ENCODE measurements at regions not wholly inside any gene's neighbourhood (a gene's known extent, or its start where the extent isn't known, plus 50 kb on each side); places are given as distances from the start of the nearest gene placed in this dataset.

DNA sequence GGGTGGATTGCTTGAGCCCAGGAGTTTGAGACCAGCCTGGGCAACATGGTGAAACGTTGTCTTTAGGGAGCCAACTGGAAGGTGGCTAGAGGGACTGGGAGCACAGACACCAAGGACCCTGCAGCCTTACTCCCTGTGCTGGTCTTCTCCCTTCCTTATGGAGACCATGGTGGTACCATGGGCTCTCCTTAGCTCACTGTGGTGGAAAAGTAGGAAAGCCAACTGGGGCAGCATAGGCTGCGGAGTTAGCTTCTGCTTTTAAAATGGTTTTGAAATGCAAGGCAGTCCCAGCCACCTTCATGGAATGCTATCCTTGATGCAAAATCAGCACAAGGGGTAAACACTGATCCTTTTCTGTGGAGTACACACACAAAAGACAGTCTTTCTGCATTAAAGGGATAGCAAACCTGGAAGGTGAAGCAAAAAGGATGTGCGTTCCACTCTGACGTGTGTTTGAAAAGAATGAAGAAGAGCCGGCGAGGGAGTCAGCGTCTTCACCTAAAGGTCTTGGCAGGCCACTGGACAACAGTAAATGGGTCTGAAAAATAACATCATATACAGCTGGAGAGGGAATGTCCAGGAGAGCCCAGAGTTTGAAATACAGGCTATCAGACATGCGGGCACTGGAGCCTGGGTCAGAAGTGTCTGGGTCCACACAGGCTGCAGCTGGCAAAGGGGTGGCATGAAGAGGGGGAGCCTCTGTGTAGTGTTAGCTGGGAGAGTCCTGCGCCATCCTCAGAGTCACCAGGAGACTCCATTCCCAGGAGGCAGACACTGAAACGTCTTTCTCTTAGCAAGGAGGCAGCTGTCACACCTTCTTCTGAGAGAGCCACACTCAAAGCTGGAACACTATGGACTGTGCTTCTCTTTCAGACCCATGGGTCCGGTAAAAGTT lies 58.5 kb downstream of the GPR6 start:
- TF ChIP-seq EZH2 (IDR thresholded peaks at IDR 0.05; ENCODE audit: low read length), result no peak
- TF ChIP-seq, protein P1, sequence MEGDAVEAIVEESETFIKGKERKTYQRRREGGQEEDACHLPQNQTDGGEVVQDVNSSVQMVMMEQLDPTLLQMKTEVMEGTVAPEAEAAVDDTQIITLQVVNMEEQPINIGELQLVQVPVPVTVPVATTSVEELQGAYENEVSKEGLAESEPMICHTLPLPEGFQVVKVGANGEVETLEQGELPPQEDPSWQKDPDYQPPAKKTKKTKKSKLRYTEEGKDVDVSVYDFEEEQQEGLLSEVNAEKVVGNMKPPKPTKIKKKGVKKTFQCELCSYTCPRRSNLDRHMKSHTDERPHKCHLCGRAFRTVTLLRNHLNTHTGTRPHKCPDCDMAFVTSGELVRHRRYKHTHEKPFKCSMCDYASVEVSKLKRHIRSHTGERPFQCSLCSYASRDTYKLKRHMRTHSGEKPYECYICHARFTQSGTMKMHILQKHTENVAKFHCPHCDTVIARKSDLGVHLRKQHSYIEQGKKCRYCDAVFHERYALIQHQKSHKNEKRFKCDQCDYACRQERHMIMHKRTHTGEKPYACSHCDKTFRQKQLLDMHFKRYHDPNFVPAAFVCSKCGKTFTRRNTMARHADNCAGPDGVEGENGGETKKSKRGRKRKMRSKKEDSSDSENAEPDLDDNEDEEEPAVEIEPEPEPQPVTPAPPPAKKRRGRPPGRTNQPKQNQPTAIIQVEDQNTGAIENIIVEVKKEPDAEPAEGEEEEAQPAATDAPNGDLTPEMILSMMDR (optimal IDR thresholded peaks at IDR 0.05 in 1 of 3, IDR thresholded peaks at IDR 0.05 in 1 of 3, conservative IDR thresholded peaks at IDR 0.05 in 1 of 3; ENCODE audit: extremely low read depth in 1 of 3, insufficient read depth in 2 of 3, low read length in 3 of 3), result no peak

Measured in keratinocyte (primary cell).